K562 (cell line): ENCODE measurements at regions not wholly inside any gene's neighbourhood (a gene's known extent, or its start where the extent isn't known, plus 50 kb on each side); places are given as distances from the start of the nearest gene placed in this dataset.

ENCODE experiments used
- ATAC-seq: fragments of 200-7000 bp; cut with Tn5 transposase; 3 replicates; pipeline ENCODE4 v1.9.1; 2020; ENCODE audit warnings: moderate library complexity
- BruUV-seq: library from RNA; stranded (reverse); fragments of 400-500 nt; replicated peaks from 2 replicates; lab custom pipeline; 2021; lab: Mats Ljungman, UMichigan
- CTCF ChIA-PET: fragments of 300-600 bp; formaldehyde crosslinking; extraction: SDS; loops from one replicate; lab custom pipeline; 2021; ENCODE audit warnings: low intra/inter-chr PET ratio; lab: Yijun Ruan, JAX
- POLR2A ChIA-PET: fragments of 300-600, 350-650 bp; sonication (Branson Sonifier 250); formaldehyde crosslinking; extraction: SDS; loops from one replicate; lab custom pipeline; 2021; ENCODE audit warnings: antibody characterized with exemption, inconsistent platforms; lab: Yijun Ruan, JAX
- DNase-seq, 4 experiments: peaks; one replicate each; pipeline versions ENCODE4 v3.0.0 to v3.0.0-alpha.2; 2011 to 2018; ENCODE audit warnings: low spot score in 3 of 4, mixed read lengths in 3 of 4; ENCODE audit errors: extremely low read depth in 1 of 4
- FAIRE-seq: peaks from 2 replicates; lab custom pipeline; 2011; peaks lifted over from hg19 to GRCh38; lab: Jason Lieb, UNC
- H2AFZ ChIP-seq: 2 replicates; pipeline ENCODE4 v1.6.0; 2011; ENCODE audit warnings: low read depth, low read length, control low read depth, inconsistent platforms
- H3K27ac ChIP-seq: fragments of 200-600 bp; 3 replicates; pipeline ENCODE4 v1.8.0; 2011; ENCODE audit warnings: low read depth, mild to moderate bottlenecking, control low read depth, inconsistent platforms, low read length, moderate library complexity, mixed read lengths; ENCODE audit errors: extremely low read depth
- H3K27me3 ChIP-seq, 2 experiments: fragments of 300-600 bp in 1 of 2; 2 replicates in 1 of 2; 3 replicates in 1 of 2; pipeline versions ENCODE4 v1.6.0 to v1.8.0; 2011; ENCODE audit warnings: inconsistent platforms in 2 of 2, low read length in 2 of 2, mild to moderate bottlenecking in 1 of 2, mixed read lengths in 1 of 2, moderate library complexity in 1 of 2; ENCODE audit not compliant: control insufficient read depth in 2 of 2, insufficient read depth in 2 of 2
- H3K36me3 ChIP-seq: fragments of 300-600 bp; 3 replicates; pipeline ENCODE4 v1.8.0; 2011; ENCODE audit warnings: mild to moderate bottlenecking, low read length, inconsistent platforms; ENCODE audit not compliant: control insufficient read depth, insufficient read depth
- H3K4me1 ChIP-seq, 2 experiments: fragments of 200-600 bp in 1 of 2; replicated peaks in 1 of 2; 2 replicates in 1 of 2; 3 replicates in 1 of 2; pipeline versions ENCODE4 v1.5.1 to v1.8.0; 2011; ENCODE audit warnings: inconsistent platforms in 2 of 2, low read length in 2 of 2, mild to moderate bottlenecking in 1 of 2, mixed read lengths in 1 of 2, moderate library complexity in 1 of 2; ENCODE audit not compliant: control insufficient read depth in 2 of 2, insufficient read depth in 2 of 2
- H3K4me2 ChIP-seq: 2 replicates; pipeline ENCODE4 v1.6.1; 2011; ENCODE audit warnings: low read length, control low read depth, inconsistent platforms, mixed read lengths; ENCODE audit not compliant: insufficient read depth
- H3K4me3 ChIP-seq: fragments of 200-600 bp; sonication (generic), shearing (Covaris generic); 2 replicates; pipeline ENCODE4 v1.5.1; 2016; ENCODE audit warnings: control low read depth, inconsistent platforms
- H3K79me2 ChIP-seq: fragments of 200-600 bp; 3 replicates; pipeline ENCODE4 v1.8.0; 2011; ENCODE audit warnings: low read length, inconsistent platforms; ENCODE audit not compliant: control insufficient read depth, insufficient read depth
- H3K9ac ChIP-seq, 2 experiments: 2 replicates each; pipeline versions ENCODE4 v1.6.0 to v1.6.1; 2011; ENCODE audit warnings: low read depth in 2 of 2, low read length in 2 of 2, control low read depth in 1 of 2, inconsistent platforms in 1 of 2, mild to moderate bottlenecking in 1 of 2, mixed read lengths in 1 of 2; ENCODE audit not compliant: insufficient read depth in 1 of 2
- H3K9me1 ChIP-seq: one replicate; pipeline ENCODE4 v1.6.0; 2011; ENCODE audit warnings: inconsistent platforms, mild to moderate bottlenecking, low read length, moderate library complexity; ENCODE audit not compliant: control insufficient read depth, insufficient read depth
- H3K9me3 ChIP-seq: replicated peaks from 2 replicates; pipeline ENCODE4 v1.5.1; 2011; ENCODE audit warnings: low read depth, low read length, inconsistent platforms; ENCODE audit not compliant: control insufficient read depth, insufficient read depth
- H4K20me1 ChIP-seq: replicated peaks from 2 replicates; pipeline ENCODE4 v1.6.1; 2011; ENCODE audit warnings: low read length, inconsistent platforms, mixed read lengths; ENCODE audit not compliant: control insufficient read depth, insufficient read depth
- AFF4 ChIP-seq: sonication (generic); formaldehyde crosslinking; IDR thresholded peaks from 2 replicates; pipeline ENCODE4 v1.8.0; 2023; ENCODE audit warnings: mild to moderate bottlenecking, missing genetic modification reagents
- ARID2 ChIP-seq: fragments of 450-650 bp; IDR thresholded peaks from 2 replicates; pipeline ENCODE4 v1.6.1; 2017; ENCODE audit warnings: antibody characterized with exemption, mild to moderate bottlenecking
- ARID3B ChIP-seq: fragments of 250-450 bp; sonication (Bioruptor Pico); IDR thresholded peaks from 2 replicates; pipeline ENCODE4 v1.4.0; 2020; ENCODE audit warnings: borderline replicate concordance
- CHD4 ChIP-seq: fragments of 200-600 bp; sonication (generic); IDR thresholded peaks from 3 replicates; pipeline ENCODE4 v1.6.1; 2012; ENCODE audit warnings: low read depth, mild to moderate bottlenecking, mixed read lengths, low read length, inconsistent platforms; ENCODE audit not compliant: insufficient read depth, insufficient replicate concordance, poor library complexity, severe bottlenecking
- CTBP1 ChIP-seq: fragments of 450-650 bp; IDR thresholded peaks from 2 replicates; pipeline ENCODE4 v1.6.1; 2016; ENCODE audit warnings: borderline replicate concordance
- ELF2 ChIP-seq: fragments of 250-450 bp; sonication (Bioruptor Pico); IDR thresholded peaks from 2 replicates; pipeline ENCODE4 v1.5.0; 2021; ENCODE audit warnings: mild to moderate bottlenecking
- FOXP1 ChIP-seq: sonication (generic); formaldehyde crosslinking; IDR thresholded peaks from 2 replicates; pipeline ENCODE4 v1.8.0; 2022; ENCODE audit warnings: mild to moderate bottlenecking, missing genetic modification reagents
- HOXB6 ChIP-seq: fragments of 250-450 bp; sonication (Bioruptor Pico); IDR thresholded peaks from 2 replicates; pipeline ENCODE4 v1.5.1; 2022; ENCODE audit warnings: mild to moderate bottlenecking, borderline replicate concordance
- NFYB ChIP-seq: IDR thresholded peaks from 2 replicates; pipeline ENCODE4 v1.6.1; 2011; ENCODE audit warnings: mild to moderate bottlenecking, moderate library complexity; ENCODE audit not compliant: insufficient read length; ENCODE audit errors: extremely low read depth
- SIN3A ChIP-seq, 2 experiments: fragments of 150-350 bp in 1 of 2; IDR thresholded peaks; 2 replicates each; pipeline ENCODE4 v1.6.1; 2011 to 2016; ENCODE audit warnings: borderline replicate concordance in 2 of 2, low read depth in 2 of 2, low read length in 2 of 2, mild to moderate bottlenecking in 2 of 2, moderate library complexity in 2 of 2; ENCODE audit not compliant: control insufficient read depth in 1 of 2
- SNIP1 ChIP-seq: fragments of 450-650 bp; IDR thresholded peaks from 2 replicates; pipeline ENCODE4 v1.7.1; 2017; ENCODE audit warnings: low read depth, mild to moderate bottlenecking
- SOX6 ChIP-seq: fragments of 450-650 bp; IDR thresholded peaks from 2 replicates; pipeline ENCODE4 v1.6.1; 2014; ENCODE audit warnings: mild to moderate bottlenecking
- SP2 ChIP-seq: IDR thresholded peaks from 2 replicates; pipeline ENCODE4 v1.6.1; 2011; ENCODE audit warnings: mild to moderate bottlenecking, low read depth, low read length, moderate library complexity; ENCODE audit not compliant: poor library complexity, severe bottlenecking; ENCODE audit errors: extremely low read depth
- STAG1 ChIP-seq: sonication (generic); formaldehyde crosslinking; IDR thresholded peaks from 2 replicates; pipeline ENCODE4 v1.5.0; 2020; ENCODE audit warnings: missing genetic modification reagents, borderline replicate concordance
- ZNF12 ChIP-seq: sonication (generic); formaldehyde crosslinking; IDR thresholded peaks from 2 replicates; pipeline ENCODE4 v1.4.0; 2020; ENCODE audit warnings: mild to moderate bottlenecking, missing genetic modification reagents
- ZNF121 ChIP-seq: sonication (generic); formaldehyde crosslinking; conservative IDR thresholded peaks from 2 replicates; pipeline ENCODE4 v1.8.0; 2022; ENCODE audit warnings: missing genetic modification reagents
- ZNF146 ChIP-seq: IDR thresholded peaks from one replicate; pipeline ENCODE4 v1.6.1; 2018; ENCODE audit warnings: missing compliant biosample characterization; ENCODE audit not compliant: unreplicated experiment
- ZNF830 ChIP-seq: fragments of 250-450 bp; sonication (Bioruptor Pico); IDR thresholded peaks from 2 replicates; pipeline ENCODE4 v1.5.0; 2021; ENCODE audit warnings: mild to moderate bottlenecking
- WGBS: fragments of 100-300 bp; shearing (Covaris generic); methylation state at CpG from one replicate; pipeline ENCODE4 v1.1.6; 2016; ENCODE audit warnings: low coverage, mixed read lengths; ENCODE audit not compliant: insufficient coverage; ENCODE audit errors: missing lambda C conversion rate; 5-methylcytosine and 5-hydroxymethylcytosine counted together
- in situ Hi-C: fragments of 300-500 bp; cut with MboI; formaldehyde crosslinking; loops from 4 replicates; pipeline ENCODE4 v1.15.0; 2018; ENCODE audit warnings: inconsistent platforms, mixed read lengths
- intact Hi-C: fragments of 100-400 bp; cut with micrococcal nuclease; formaldehyde crosslinking; loops from 2 replicates; pipeline ENCODE4 v1.14.2; 2022

- no peak for TF ChIP-seq SIN3A (IDR thresholded peaks at IDR 0.05; ENCODE audit: borderline replicate concordance in 2 of 2, control insufficient read depth in 1 of 2, low read depth in 2 of 2, low read length in 2 of 2)
Measured at GRCh38 chr13:58134012-58134411, 502.5 kb downstream of the PCDH17 start (continued).

- Histone ChIP-seq H3K27me3 (no peaks in the 10 kb centered on the region), H3K4me3 (no peak overlapping the region), H3K9me3 (no peaks in the 10 kb centered on the region), H3K9me1 (no peaks in the 10 kb centered on the region), H3K36me3 (no peaks in the 10 kb centered on the region), H3K27ac (no peak overlapping the region), H3K9ac (no peak overlapping the region), H2AFZ (no peak overlapping the region), H3K4me2 (no peak overlapping the region), H3K79me2 (no peaks in the 10 kb centered on the region), H4K20me1 (no peaks in the 10 kb centered on the region), H3K4me1 (no peaks in the 10 kb centered on the region)
- CTCF ChIA-PET, result no interaction called here
- ATAC-seq (no peak), DNase-seq (no peak), FAIRE-seq (no peak)
- intact Hi-C loops, result no loop called here
- BruUV-seq, result no TSS peak
- 0% methylated on average over 4 of the region's 5 CpGs for WGBS
- POLR2A ChIA-PET, result no interaction called here
- in situ Hi-C loops, result no loop called here
- TF ChIP-seq CTBP1 (no peak), FOXP1 (no peak), STAG1 (CRISPR knock-in tag) (no peak), SNIP1 (no peak), NFYB (no peak), AFF4 (CRISPR knock-in tag) (no peak), ZNF121 (no peak), SOX6 (no peak), ARID3B (CRISPR knock-in tag) (no peak), CHD4 (no peak), ZNF830 (CRISPR knock-in tag) (no peak), ZNF146 (CRISPR knock-in tag) (no peak), ARID2 (no peak), ELF2 (CRISPR knock-in tag) (no peak), SP2 (no peak), ZNF12 (CRISPR knock-in tag) (no peak), HOXB6 (CRISPR knock-in tag) (no peak)
Measured at GRCh38 chr13:58134525-58134924, 503.0 kb downstream of the PCDH17 start.
